ENCODE measurements at regions not wholly inside any gene's neighbourhood (a gene's known extent, or its start where the extent isn't known, plus 50 kb on each side); places are given as distances from the start of the nearest gene placed in this dataset.
"Not testable (repeated sequence)": the region's sequence is repeated elsewhere in the genome, so short reads cannot be mapped to it uniquely, and the experiment has no call there.

DNA sequence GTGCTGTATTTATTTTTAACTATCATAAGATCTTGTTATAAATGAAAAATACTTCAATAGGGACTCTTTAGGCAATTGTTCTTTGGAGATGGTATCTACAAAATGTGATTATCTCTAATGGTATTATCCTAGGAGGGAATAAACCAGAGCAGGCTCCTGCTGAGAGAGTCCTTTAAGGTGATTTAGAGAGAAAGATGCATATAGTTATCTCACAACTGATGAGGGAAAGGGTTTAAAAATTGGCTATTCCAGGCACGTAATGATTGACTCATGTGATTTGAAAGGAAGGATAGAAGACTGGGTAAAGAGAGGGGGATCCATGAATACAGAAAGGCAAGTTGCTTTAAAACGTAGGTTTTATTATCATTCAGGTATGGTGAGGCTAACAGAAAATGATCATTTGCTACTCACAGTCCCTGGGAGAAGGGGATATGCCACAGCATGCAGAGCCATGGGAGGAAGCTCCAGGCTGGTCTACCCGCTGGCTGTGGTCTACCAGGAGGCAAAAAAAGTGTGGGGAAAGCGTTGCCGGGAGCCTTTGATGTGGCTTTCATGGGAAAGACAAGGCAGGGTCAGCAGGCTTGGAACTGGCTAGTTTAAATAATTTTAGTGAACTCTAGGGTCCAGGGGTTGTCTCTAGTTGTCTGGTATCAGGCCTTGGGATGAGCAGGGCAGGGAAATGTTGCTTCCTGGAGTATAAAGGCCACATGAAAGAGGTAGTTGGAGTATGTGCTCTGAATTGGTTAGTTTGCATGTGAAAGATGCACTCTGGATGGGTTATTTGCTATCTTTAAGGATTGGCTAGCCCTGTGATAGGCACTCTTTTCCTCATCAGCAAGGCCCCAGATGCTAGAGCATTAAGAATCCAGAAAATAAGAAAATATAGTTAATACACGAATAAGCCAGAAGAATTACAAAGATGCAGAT lies 798.4 kb upstream of the GRM7 start:
- DNase-seq, result no peak

DNA sequence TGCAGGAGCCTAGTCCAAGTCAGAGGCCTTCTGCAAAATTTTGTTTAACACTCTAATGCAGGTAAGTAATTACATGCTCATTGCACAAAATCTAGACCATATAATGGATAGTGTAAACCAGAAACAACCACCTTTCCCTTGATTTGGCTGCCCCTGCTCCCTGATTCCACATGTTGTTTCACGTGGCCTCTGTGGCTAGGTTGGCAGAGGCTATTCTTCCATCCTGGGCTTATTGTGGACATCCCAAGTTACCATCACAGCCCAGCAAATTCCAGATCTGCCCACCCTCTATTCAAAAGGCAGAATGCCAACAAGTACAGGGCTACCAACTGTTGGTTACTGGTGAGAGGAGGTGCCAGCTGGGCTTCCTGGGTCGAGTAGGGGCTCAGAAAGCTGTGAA lies 794.5 kb upstream of the GRM7 start:
- no peak for DNase-seq

DNA sequence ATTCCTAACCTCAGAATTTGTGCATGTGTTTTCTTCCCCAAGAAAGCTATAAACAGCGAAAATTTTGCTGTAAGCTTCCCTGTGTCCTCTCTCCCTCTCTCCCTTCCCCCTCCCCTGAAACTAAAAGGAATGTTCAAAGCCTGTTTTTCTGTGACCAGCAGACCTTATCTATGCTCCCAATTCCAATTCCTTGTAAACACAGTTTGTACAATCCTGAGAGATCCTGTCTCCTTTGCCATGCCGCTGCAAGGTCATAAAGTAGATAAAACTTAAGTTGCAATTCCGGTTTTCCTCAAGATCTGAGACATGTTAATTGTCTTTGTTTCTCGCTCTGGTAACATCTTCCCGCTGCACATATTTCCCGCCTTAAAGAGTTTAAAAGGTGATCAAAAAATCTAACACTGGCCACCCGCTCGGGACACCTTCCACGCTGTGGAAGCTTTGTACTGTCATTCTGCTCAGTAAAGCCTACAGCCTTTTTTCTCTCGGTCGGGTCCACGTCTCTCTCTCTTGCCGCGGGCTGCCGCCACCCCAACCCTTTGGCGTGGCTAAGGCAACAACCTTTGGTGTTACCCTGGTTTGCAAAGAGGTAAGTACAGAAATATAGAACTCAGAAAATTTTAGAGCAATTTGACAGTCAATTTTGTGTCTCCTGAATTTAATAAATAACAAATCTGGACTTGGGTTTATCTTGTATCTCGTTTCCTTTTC lies 793.9 kb upstream of the GRM7 start:
- DNase-seq, result not testable (repeated sequence)

- DNase-seq, result no peak
Observed at GRCh38 chr3:6074952-6075351, 786.0 kb upstream of the GRM7 start.

DNA sequence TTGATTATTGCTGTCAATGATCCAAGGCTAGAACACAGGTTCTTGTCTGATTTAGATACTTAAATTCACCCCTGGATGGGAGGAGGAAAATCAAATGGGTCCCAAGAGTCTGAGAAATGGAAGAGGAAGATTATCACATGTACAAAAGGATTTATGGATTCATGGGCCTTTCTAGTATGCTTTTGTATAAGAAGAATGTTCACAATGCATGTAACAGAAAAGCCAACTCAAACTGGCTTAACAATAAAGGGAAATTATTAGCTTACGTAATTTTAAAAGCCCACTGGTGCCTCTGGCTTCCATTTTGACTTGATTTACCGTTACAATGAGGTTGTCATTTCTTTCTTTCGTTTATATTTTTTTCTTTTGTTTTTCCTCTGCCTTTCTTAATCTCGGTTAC lies 782.5 kb upstream of the GRM7 start:
- DNase-seq, result no peak

GRCh38 chr3:6079011-6079410 lies 781.9 kb upstream of the GRM7 start:
- DNase-seq, result no peak

GRCh38 chr3:6079561-6080179 lies 781.2 kb upstream of the GRM7 start:
- no peak for DNase-seq

- no peak for DNase-seq
Observed at GRCh38 chr3:6088433-6088832, 772.5 kb upstream of the GRM7 start.

DNA sequence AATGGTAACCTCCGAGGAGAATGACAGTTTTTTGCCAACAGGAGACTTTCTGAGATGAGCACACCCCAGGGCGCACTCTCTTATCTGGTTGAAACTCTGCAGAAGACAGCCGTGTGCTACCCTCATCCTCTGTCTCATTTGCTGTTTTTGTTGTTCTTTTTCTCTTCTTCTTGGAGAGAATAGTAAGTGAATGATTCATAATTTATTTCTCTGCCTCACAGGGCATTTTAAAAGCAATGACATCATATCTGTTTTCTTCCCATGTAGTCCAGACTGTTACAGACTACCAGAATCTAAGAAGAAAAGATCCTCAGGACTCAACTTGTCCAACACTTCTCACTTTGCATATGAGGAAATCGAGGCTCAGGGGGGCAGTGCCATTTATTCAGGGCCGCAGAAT lies 771.1 kb upstream of the GRM7 start:
- no peak for DNase-seq

DNA sequence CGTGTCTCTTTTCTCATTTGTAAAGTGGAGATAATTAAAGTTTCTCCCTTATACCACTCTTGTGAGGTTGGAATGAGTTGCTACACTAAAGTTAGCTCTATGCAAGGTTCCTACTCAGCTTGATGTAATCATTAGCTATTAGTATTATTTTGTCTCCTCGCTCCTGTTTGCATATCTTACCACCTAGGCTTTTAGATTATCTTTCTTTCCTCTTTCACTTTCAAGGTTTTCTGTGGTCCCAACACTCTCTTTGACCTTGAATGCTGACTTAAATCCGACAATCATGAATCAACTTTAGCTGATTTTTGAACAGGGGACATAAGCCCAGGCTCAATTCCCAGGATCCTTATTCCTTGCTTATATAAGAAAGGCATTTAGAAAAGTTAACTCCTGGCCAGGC lies 769.7 kb upstream of the GRM7 start:
- DNase-seq, result no peak

- no peak for DNase-seq
Observed at GRCh38 chr3:6095006-6095405, 765.9 kb upstream of the GRM7 start.

DNA sequence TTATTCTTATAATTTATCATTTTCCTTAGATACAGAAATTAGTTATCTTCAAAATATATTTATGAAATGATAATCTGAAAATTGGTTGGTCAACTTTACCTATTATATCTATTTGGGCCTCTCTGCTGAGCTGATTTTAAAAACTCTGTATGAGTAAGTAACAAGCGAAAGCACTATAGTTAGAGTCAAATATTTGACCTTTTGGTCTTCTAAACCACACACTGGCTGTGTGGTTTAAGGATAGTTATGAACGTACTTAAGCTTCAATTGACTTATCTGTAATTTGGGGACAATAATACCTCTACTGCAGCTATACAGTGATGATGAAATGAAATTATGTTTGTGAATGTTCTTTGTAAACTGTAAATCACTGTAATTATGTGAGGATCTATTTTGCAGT lies 763.9 kb upstream of the GRM7 start:
- DNase-seq, result no peak

DNA sequence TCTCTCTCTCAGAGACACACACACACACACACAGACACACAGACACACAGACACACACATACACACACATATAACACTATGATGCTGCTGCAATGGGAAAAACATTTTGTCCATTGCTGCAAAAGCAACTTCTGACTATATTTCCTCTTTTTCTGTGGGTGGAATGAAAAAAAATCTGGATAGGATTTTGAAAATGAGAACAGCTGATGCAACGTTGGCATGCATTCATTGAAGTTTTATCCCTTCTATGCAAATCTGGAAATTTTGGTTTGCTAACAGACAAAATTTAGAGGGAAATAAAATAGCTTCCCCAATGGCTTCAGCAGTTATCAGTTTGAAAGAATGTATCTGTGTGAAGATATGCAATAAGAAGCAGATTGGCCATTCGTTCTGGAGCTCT lies 763.4 kb upstream of the GRM7 start:
- DNase-seq, result no peak

GRCh38 chr3:6098516-6099157 lies 762.3 kb upstream of the GRM7 start:
- no peak for DNase-seq

GRCh38 chr3:6099458-6100075 lies 761.3 kb upstream of the GRM7 start:
- DNase-seq, result no peak

GRCh38 chr3:6105187-6105586 lies 755.7 kb upstream of the GRM7 start:
- DNase-seq, result no peak

GRCh38 chr3:6108957-6109356 lies 752.0 kb upstream of the GRM7 start:
- DNase-seq, result no peak

DNA sequence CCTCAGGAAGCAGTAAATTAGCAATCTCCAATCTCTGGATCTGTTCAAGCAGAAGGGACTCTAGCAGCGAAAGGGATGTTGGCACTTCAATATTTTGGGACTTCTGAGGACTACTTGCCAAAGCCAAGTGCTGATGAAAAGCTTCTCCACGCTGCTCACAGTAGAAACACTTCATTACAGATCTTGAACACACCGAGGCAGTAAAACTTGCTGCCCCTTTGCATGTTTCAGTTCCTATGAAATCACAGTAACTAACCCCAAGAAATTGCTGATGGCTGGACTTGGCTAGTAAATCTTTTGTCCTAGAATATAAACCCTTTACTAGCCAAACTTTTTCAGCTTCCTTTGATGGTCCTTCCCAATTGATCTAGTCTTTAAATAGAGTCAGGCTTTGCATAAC lies 750.5 kb upstream of the GRM7 start:
- no peak for DNase-seq

DNA sequence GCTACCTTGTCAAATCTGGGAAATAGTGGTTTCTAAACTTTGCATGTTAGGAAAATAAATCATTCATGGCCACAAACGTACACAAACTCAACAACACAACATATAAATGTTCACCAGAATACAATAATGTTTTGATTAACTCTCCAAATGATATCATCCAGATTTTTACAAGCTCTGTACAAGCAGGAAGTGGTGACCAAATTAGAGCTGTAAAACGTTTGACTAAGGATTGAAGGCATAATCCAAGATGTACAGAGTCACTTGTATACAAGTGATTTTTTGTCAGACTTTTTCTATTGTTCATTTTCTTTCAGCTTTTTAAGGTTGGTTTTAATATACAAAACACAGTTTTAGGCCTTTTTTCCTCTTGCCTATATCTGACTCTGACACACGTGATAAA lies 748.4 kb upstream of the GRM7 start:
- DNase-seq, result no peak

DNA sequence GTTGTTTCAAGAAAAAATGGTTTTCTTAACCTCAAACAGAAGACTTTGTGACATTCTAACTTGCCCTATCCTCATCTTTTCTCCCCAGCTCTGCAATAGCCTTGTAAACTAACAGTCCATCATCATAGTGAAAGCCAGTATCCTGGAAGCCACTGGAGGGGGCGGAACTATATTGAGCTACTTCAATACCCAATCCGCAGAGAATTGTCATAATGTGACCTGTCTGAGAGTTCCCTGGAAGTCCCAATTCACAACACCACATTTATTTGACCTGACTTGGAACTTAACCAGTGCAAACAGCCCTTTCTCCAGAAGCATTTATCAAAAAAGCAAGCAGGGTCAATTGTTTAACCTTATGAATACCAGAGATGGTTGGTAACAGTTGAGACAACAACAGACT lies 747.6 kb upstream of the GRM7 start:
- DNase-seq, result no peak

DNA sequence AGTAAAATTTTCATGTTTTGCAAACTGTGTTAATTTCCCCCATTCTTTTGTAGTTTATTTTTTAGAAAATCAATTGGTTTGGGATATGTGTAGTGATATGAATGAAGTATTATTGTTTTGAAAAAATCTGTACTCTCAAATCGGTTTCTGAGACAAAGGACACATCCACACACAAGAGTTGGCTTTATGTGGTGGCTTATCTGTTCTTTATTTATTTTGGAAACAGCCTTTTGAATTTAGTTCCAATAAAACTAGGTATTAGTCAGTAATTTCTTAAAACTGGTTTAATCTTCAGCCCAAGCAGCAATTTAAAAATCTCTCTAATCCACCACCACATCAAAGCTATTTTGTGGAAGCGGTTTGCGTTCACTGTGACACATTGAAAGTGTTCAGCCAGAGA lies 741.5 kb upstream of the GRM7 start:
- DNase-seq, result no peak

DNA sequence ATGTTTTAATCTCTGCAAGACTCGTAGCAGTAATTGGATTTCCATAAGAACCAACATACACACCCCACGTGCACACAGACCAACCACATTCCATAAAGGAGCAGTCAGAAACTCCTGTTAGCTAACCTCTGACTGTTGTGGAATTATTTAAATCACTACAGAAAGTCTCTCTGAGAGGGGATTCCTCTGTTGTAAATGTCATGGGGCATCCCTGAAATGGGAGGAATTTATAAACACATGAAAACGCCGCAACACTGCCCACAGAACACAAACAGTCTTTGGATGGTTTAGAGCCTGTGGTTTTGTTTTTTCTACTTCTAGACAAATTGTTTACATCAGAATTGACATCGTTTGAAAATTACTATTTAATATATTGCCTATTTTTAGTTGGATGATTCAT lies 740.1 kb upstream of the GRM7 start:
- DNase-seq, result no peak

GRCh38 chr3:6124875-6125274 lies 736.0 kb upstream of the GRM7 start:
- DNase-seq, result no peak
